GM12891 (cell line): ENCODE measurements at regions not wholly inside any gene's neighbourhood (a gene's known extent, or its start where the extent isn't known, plus 50 kb on each side); places are given as distances from the start of the nearest gene placed in this dataset.

Experiments
- DNase-seq: peaks from one replicate; pipeline ENCODE4 v3.0.0; 2011; ENCODE audit warnings: low spot score; ENCODE audit not compliant: insufficient read length
- FAIRE-seq: peaks from 2 replicates; lab custom pipeline; 2011; peaks lifted over from hg19 to GRCh38; lab: Jason Lieb, UNC
- PAX5 ChIP-seq: IDR thresholded peaks from 2 replicates; pipeline ENCODE4 v1.6.1; 2011; ENCODE audit warnings: low read length, moderate library complexity, mild to moderate bottlenecking; ENCODE audit not compliant: insufficient read depth, severe bottlenecking
- POLR2A ChIP-seq: IDR thresholded peaks from 2 replicates; pipeline ENCODE4 v1.6.1; 2011; ENCODE audit warnings: low read depth, low read length, control low read depth
- POLR2AphosphoS5 ChIP-seq: IDR thresholded peaks from 2 replicates; pipeline ENCODE4 v1.6.1; 2011; ENCODE audit warnings: low read depth, low read length, control low read depth
- POU2F2 ChIP-seq: IDR thresholded peaks from 2 replicates; pipeline ENCODE4 v1.6.1; 2011; ENCODE audit warnings: low read depth, mild to moderate bottlenecking, control low read depth, low read length, moderate library complexity
- SPI1 ChIP-seq: IDR thresholded peaks from 2 replicates; pipeline ENCODE4 v1.6.1; 2011; ENCODE audit warnings: low read depth, low read length, control low read depth
- TAF1 ChIP-seq: IDR thresholded peaks from 2 replicates; pipeline ENCODE4 v1.6.1; 2011; ENCODE audit warnings: low read depth, low read length, control low read depth

DNA sequence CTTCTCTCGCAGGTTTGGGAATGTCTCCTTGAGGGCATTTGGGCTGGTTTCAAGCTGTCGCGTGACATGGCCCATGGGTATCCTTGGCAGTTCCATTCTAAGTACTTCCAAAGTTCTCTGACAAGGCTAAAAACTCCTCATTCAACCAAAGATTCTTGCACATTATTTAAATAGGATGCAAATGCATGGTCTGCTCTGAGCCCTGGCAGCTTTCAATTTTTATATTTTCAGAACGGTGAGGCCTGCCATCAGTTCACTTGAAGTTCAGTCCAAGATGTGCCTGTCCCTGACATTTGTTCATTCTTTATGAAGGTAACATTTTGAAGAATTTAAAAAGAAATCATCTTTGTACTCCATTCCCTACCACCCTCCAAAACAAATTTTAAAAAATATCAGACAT, 160.0 kb downstream of the KCNA5 start:
- TF ChIP-seq SPI1 (no peak), POLR2AphosphoS5 (no peak), TAF1 (no peak), POU2F2 (no peak), POLR2A (no peak), PAX5 (no peak)
- FAIRE-seq (no peak), DNase-seq (no peak)

DNA sequence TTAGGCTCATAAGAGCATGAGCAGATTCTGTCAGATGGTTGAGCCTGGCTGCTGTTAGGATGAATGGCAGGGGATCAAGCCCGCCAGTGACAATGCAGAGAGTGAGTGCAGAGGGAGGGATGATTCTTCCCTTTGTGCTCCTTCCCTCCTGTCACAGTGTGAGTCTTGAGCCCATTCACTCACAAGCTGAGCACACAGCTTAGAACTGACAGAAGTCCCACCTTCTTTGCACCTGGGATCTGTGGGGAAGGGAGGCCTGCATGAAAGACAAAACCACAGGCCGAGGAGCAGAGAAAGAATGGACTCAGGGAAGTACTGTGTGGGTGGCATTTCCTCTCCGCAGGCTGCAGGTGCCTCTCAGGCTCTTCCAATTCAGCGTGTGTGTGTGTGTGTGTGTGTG, 160.6 kb downstream of the KCNA5 start:
- TF ChIP-seq POLR2AphosphoS5 (no peak), POLR2A (no peak), TAF1 (no peak), PAX5 (no peak), SPI1 (no peak), POU2F2 (no peak)
- no peak for FAIRE-seq
- no peak for DNase-seq

DNA sequence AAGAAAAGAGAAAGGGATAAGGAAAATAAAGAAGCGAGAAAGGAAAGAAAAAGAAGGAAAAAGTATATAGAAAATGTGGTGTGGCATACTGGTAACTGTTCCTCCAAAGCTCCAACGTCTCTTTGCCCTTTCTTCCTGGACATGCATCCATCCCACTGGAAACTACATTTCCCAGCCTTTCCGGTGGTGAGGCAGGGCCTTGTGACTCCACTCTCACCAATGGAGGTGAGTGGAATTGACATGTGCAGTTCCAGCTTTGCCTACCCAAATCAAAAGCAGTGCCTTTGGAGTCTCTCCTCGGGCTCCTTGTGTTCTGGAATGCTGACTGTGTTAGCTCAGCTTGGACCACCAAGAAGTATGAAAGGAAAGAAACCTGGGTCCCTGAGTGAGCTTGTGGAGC, 161.2 kb downstream of the KCNA5 start:
- no peak for TF ChIP-seq POLR2A
- no peak for FAIRE-seq
- DNase-seq: no peak

GRCh38 chr12:5206401-5207175, 162.9 kb downstream of the KCNA5 start:
- TF ChIP-seq PAX5 (no peak), SPI1 (no peak), POLR2A (no peak), POU2F2 (no peak), TAF1 (no peak), POLR2AphosphoS5 (no peak)
- DNase-seq (no peak), FAIRE-seq (no peak)

DNA sequence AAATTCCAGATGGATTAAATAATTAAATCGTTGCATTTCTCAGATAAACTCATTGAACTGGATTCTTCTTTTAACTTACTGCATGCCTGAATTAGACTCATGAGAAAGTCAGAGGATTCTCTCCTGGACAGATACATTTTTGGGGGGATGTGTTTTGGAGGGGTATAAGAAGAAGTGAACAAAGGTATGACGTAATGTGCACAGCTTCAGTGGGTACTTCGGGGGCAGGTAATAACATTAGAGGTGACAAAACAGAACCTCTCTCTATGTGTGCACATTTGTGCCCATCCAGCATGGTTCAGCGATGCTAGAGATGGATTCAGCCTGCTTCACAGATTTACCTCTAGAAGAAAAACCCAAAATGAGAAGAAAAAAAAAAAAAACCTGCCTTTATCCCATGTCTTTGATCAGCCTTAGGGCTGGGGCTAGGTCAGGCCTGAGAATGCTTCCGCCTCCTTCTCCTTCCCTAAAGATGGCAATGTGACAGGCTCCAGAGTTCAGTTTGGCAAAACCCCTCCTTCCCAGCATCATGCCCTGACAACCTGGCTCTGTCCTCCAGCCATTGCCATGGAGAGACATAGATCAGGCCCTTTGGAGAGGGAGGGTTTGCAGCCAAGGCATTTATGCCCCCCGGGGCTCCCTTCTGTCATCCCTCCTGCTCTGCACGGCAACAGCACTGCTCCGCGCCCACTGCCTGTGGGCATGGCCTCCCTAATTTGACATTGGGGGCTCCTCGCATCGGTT, 166.7 kb downstream of the KCNA5 start:
- no peak for TF ChIP-seq POU2F2
- FAIRE-seq (no peak), DNase-seq (no peak)

GRCh38 chr12:5210923-5211290, 167.2 kb downstream of the KCNA5 start:
- FAIRE-seq: no peak
- no peak for DNase-seq
- TF ChIP-seq SPI1 (no peak), POU2F2 (no peak), PAX5 (no peak), POLR2A (no peak), TAF1 (no peak), POLR2AphosphoS5 (no peak)

DNA sequence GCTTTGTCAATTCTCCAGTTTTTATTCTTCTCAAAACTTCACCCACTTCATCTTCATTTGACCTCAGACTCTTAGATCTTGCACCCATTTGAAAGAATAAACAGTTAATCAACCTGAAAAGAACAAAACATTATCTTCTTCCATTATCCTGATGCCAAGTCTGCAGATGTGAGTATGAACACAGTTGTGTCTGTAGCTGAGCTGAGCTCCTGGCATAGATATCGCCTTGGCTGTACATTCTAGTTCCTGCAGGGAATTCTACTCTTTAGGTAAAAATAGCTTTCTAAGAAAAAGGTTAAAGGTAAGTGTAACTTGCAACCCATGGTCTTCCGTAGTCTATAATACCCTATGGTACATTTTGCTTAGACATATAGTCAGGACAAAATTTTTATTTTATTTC, 169.7 kb downstream of the KCNA5 start:
- DNase-seq (no peak), FAIRE-seq (no peak)
- TF ChIP-seq POU2F2 (no peak), TAF1 (no peak)

- TF ChIP-seq SPI1 (no peak), POU2F2 (no peak), POLR2A (no peak), TAF1 (no peak), PAX5 (no peak), POLR2AphosphoS5 (no peak)
- FAIRE-seq (no peak), DNase-seq (no peak)
Observed at GRCh38 chr12:5213990-5214389, 170.3 kb downstream of the KCNA5 start.

DNA sequence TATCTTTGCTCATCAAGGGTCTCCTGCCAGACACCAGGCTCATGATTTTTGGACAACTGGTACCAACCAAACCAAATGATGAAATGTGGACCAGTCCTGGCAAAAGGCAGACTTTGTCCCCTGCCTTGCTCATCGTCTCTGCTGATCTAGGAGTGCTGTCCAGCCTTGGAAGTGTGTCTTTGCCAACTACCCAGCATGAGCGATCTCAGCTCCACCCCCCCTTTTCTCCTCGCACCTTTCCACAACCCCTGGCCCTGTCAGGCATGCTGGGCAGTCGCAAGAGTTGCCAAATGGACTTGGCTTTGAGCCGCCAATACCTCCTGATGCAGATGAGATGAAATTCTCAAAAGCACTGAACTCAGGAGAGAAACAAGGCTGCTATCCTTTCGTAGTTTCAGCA, 174.3 kb downstream of the KCNA5 start:
- DNase-seq (no peak), FAIRE-seq (no peak)
- TF ChIP-seq TAF1 (no peak), POLR2AphosphoS5 (no peak), POU2F2 (no peak), POLR2A (no peak), PAX5 (no peak), SPI1 (no peak)

- no peak for TF ChIP-seq POU2F2
- TF ChIP-seq TAF1: no peak
- TF ChIP-seq POLR2A: no peak
- TF ChIP-seq SPI1: no peak
- no peak for TF ChIP-seq POLR2AphosphoS5
- no peak for TF ChIP-seq PAX5
- FAIRE-seq: no peak
- DNase-seq: no peak
Observed at GRCh38 chr12:5220099-5220498, 176.4 kb downstream of the KCNA5 start.
